GM18498 (cell line): ENCODE measurements at regions not wholly inside any gene's neighbourhood (a gene's known extent, or its start where the extent isn't known, plus 50 kb on each side); places are given as distances from the start of the nearest gene placed in this dataset.
"Not testable (repeated sequence)": the region's sequence is repeated elsewhere in the genome, so short reads cannot be mapped to it uniquely, and the experiment has no call there.

Experiments
- ATAC-seq: cut with Tn5 transposase; IDR thresholded peaks from one replicate; pipeline ENCODE4 v1.9.1; 2021; ENCODE audit warnings: mild to moderate bottlenecking, moderate library complexity; ENCODE audit not compliant: unreplicated experiment

DNA sequence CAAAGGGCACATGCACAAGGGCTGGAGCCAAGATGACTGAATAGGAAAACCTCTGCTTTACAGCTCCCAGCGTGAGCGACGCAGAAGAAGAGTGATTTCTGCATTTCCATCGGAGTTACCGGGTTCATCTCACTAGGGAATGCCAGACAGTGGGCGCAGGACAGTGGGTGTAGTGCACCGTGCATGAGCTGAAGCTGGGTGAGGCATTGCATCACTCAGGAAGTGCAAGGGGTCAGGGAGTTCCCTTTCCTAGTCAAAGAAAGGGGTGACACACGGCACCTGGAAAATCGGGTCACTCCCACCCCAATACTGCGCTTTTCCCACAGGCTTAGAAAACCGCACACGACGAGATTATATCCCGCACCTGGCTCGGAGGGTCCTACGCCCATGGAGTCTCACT is 64.5 kb upstream of the HTR1E start:
- ATAC-seq, result not testable (repeated sequence)

DNA sequence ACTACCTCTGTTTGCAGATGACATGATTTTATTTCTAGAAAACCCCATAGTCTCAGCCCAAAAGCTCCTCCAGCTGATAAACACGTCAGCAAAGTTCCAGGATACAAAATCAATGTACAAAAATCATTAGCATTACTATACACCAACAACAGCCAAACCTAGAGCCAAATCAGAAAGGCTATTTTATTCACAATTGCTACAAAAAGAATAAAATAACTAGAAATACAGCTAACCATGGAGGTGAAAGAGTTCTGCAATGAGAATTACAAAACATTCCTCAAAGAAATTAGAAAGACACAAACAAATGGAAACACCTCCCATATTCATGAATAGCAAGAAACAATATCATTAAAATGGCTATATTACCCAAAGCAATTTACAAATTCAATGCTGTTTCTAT is 65.6 kb upstream of the HTR1E start:
- no peak for ATAC-seq

DNA sequence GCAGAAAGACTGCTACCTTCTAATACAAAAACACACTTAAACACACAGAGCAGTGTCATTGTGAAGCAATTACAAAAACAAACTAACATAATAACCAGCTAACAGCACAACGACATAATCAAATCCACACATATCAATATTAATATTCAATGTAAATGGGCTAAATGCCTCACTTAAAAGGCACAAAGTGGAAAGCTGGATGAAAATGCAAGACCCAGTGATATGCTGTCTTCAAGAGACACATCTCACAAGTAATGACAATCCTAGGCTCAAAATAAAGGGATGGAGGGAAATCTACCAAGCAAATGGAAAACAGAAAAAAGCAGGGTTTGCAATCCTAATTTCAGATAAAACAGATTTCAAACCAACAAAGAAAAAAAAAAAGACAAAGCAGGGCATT is 67.8 kb upstream of the HTR1E start:
- no peak for ATAC-seq

DNA sequence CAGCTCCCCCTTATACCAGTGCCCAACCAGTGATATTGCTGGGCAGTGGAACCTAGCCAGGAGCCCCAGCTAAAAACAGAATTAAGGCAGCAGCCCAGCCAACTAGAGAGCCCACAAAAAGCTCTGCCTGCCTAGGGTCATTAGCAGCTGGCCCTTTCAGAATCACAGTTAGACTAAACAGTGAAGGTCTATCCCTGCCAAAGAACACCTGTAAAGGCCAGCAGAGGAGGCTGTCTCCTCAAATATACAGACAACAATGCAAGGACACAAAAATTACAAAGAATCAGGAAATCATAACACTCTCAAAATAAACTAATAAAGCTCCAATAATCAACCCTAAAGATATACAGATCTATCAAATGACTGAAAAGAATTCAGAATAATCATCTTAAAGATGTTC is 77.8 kb upstream of the HTR1E start:
- no peak for ATAC-seq

DNA sequence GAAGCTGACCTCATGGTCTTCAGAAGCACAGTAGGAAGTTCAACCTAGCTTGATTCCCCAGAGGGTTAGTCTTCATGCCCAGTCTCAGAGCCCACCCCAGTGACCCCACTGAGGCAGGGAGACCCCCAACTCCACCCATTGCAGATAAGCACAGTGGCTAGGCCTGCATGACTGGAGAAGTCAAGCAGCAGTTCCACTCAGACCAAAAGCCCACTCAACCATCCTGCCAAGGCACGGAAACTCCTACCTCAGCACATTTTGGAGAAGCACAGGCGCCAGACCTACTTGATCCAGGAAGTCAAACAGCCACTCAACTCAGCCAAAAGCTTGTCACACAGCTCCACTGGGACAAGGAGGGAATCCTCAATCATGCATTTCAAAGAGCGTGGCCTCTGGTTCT is 78.4 kb upstream of the HTR1E start:
- no peak for ATAC-seq

DNA sequence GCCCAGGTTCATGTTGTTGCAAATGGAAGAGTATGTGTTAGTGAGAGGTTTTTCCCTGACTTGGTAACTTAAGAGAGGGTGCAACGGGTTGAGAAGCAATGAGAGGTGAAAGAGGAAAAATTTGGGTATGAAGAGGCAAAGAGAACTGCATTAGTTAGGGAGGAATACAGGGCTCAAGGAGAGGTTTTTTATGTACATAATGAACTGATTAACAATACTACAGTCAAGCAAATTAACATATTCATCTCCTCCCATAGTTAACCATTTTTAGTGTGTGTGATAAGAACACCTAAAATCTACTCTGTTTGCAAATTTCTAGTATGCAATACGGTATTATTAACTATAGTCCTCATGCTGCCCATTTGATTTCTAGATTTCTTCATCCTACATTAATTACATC is 79.5 kb upstream of the HTR1E start:
- ATAC-seq, result no peak

DNA sequence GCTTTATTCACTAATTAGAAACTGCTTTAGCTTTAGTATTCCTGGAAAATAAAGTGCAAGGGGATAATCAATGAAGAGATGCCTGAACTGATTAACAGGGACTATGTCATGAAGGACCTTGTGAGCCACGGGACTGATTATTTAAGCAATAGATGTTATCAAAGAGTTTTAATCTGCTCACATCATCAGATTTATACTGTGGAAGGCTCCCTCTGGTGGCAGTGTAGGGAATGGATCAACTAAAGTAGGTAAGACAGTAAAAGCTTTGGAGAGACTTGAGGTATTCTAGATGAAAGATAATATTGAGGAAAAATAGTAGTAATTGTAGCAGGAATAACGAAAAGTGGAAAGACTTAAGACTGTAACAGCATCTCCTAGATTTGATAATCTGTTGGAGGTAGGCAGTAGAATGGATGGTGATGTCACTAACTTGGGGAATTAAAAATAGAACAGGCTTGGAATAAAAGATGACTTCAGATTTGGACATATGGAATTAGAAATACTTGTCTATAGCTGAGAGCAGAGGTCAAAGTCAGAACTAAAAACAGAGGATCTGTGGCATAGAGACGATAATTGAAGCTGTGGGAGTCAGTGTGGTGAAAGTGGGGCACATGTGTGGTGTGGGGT is 80.3 kb upstream of the HTR1E start:
- ATAC-seq, result no peak

DNA sequence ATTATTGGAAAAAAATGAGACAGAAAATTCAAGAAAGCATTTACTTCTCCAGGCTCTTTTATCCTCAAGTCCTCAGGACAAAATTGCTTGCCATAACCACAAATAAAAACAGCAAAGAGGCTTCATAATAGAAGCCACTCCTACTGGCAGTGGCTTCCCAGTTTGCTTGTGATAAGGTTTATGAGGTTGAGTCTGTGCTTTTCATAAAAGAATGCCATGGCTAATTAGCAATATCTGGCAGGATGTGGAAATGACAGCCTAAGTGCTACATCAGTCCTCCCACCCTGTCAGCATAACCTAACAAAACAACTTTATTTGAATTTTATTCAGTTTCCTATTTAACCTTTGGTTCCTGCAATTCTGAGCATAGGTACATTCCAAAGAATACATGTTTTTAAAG is 80.9 kb upstream of the HTR1E start:
- ATAC-seq, result no peak

DNA sequence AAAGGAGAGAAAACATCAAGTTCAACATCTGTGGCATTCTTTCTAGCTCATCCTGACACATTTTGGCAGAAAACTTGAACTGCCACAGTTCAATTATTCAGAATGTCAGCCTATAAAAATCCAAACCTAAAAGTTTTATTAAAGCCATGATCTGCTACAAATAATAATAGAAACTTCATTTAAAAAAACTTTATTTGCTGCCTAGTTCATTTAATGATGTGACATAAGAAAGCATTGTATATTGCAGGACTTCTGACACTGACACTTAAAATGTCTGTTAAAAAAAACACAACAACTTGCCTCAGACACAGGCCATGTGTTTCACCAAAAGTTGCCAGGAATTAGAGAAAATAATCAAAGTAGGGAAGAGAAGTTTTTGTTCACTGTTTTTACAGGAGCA is 88.3 kb upstream of the HTR1E start:
- ATAC-seq, result no peak

DNA sequence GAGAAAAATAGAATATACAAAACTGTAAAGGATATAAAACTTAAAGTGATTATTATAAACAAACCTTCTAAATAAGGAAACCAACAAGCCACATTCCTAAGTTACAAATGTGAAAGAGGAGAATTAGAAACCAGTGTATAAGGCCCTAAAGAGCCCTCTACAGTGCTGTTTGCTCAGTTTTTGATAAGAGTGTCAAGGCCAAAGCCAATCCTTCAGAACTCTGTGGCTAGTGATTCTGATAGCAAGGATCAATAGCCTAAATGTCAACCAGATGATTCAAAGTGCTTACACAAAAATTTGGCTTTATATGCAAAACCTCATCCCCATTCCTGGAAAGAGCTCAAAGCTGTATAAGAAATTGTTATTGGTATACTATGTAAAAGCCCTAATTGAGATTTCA is 104.6 kb upstream of the HTR1E start:
- ATAC-seq, result no peak

DNA sequence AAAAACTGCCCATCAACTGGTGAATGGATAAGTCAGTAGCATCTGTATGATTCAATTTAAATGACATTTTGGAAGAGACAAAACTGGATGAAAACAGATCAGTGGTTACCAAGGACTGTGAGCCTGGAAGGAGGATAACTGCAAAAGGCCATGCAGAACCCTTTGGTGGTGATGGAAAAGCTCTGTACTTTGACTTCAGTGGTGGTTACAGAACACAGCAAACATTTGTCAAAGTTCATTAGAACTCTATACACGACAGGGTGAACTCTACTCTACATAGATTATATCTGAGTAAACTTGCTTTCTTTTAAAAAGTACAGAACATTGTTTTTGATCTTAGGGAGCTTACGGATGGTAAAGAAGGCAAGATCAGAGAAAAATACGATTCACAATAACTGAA is 111.9 kb upstream of the HTR1E start:
- no peak for ATAC-seq

DNA sequence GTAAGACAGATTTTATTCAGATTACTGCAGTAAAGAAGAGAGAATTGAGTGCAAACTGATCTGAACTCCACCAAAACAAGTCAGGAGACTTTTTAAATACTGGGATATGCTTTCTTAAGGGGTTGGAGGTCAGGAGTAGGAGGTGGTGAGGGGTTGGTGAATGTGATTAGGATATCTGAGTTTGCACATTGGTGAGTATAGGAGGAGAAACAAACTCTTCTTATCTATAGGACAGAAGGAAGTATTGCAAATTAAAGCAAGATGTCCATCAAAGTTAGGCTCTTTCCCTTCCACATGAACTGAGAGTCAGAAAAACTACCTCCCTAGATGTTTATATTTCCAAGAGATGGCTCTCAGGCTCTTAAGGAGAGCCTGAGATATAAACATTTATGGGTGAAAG is 114.6 kb upstream of the HTR1E start:
- ATAC-seq, result no peak

DNA sequence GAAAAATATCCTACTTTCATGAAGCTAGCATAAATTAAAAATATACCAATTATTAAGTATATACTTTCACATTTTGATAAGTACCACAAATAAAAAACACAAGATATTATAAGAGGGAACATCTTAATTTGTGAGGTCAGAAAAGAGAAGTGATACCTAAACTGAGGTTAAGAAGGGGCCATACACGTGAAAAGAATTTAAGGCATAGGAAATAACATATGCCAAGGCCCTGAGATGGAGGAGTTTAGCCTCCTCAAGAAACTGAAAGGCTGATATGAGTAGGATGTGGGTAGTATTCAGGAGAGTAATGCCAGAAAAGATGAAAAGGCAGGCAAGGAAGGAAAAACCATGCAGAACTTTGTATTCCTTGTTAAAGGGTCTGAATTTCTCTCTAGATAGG is 116.6 kb upstream of the HTR1E start:
- ATAC-seq, result no peak

DNA sequence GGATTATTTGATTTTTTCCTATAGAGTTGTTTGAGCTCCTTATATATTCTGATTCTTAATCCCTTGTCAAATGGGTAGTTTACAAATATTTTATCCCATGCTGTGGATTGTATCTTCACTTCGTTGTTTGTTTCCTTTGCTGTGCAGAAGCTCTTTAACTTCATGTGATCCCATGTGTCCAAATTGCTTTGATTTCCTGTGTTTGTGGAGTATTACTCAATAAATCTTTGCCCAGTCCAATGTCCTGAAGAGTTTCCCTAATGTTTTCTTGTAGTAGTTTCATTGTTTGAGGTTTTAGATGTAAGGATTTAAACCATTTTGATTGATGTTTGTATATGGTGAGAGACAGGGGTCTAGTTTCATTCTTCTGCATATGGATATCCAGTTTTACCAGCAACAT is 143.7 kb upstream of the HTR1E start:
- no peak for ATAC-seq

DNA sequence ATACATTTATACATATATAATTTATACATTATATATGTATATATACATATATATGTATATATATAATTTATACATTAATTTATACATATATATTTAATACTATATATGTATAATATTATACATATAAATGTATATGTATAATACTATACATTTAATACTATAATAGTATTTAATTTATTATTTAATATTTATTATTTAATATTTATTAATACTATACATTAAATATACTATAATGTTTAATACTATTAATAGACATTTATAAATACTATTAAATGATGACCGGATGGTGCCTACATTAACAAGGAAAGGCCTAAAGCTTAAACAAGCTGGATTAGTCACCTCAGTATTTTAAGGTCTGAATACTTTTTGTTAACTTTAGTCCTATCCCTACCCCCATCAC is 145.9 kb upstream of the HTR1E start:
- no peak for ATAC-seq

DNA sequence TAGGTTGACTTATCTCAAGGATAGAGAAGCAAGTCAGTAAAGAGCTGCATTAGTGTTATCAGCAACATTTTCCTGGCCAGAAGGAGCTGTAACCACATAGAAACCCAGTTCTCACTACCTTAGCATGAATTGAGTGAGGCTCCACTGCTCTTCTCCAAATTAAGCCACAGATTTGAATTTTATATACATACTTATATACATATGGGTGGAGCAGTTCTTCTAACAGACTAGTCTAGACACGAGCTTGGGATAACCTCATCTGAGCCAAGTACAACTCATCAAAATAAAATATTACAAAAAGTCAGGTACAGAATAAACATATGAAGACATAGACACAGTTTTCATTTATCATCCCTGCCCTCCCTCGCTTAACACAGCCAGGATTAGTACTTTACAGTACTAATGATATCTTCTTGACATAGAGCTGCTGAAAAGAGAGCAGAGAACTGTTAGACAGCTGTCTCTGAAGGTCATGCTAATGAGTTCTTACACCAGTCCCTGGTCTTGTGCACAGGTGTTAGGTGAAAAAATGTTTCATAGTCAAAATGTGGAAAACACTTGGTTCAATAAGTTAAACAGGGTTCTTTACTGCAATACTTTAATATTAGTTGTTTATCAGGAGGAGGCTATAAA is 147.4 kb upstream of the HTR1E start:
- ATAC-seq, result no peak

DNA sequence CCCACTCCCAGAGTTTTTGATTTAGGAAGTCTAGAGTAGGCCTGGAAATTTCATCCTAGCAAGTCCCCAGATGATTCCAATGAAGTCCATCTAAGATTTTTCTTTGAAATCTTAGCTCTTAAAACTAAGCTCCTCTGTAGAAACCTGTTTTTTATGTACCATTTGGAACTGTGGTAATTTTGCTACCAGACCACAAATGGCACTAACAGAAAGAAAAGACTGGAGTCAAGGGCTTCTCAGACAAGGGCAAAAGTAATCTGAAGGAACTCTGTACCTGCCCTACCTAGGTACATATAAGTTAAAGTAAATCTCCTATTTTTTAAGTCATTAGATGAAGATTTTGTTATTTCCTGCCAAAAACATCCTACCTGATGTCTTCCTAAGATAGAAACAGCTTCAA is 155.0 kb upstream of the HTR1E start:
- no peak for ATAC-seq

DNA sequence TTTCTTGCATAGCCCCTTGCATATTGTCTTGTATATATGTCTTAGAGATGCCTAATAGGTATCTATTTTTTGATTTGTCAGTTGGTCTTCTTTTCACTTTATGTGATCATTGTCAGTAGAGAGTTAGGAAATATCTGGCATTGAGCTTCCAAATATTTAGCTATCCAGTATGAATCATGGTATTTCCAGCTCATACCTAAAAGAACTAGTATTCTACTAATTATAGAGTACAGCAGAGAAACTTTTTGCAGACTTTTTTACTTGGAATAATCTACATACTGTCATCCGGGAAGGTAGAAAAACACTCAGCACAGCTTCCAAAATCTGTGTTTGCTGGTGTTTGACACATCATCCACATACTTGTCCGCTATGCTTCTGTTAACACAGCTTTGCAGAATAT is 156.4 kb upstream of the HTR1E start:
- ATAC-seq, result no peak

DNA sequence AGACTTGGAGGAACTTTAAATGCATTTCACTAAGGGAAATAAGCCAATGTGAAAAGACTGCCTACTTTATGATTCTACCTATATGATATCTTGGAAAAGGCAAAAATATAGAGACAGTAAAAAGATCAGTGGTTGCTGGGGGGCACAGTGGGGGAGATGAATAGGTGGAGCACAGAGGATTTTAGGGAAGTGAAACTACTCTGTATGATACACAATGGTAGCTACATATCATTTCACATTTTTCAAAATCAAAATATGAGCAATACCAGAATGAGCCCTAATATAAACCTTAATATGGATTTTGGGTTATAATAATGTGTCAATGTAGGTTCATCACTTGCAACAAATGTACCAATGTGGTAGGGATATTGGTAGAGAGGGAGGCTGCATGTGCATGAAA is 161.4 kb upstream of the HTR1E start:
- no peak for ATAC-seq

DNA sequence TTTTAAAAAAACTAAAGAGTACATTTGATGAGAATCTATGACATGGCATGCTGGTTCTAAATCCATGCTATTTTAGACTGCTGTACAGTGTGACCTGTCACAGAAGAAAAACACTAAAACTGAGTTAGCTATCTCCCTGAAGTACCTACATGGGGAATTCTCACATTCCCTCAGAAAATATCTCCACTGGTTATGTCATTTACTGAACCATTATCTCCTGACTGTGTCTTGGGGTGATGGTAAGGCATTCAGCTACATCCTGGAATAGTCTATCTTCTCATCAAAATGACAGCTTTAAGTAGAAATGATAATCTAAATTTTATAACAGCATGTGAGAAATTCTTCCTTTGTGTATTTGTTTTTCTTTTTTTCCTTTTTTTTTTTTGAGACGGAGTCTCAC is 172.1 kb upstream of the HTR1E start:
- ATAC-seq, result no peak

DNA sequence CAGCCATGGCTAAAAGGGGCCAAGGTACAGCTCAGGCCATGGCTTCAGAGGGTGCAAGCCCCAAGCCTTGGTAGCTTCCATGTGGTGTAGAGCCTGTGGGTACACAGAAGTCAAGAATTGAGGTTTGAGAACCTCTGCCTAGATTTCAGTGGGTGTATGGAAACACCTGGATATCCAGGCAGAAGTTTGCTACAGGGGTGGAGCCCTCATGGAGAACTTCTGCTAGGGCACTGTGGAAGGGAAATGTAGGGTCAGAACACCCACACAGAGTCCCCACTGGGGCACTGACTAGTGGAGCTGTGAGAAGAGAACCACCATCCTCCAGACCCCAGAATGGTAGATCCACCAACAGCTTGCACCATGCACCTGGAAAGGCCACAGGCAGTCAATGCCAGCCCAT is 177.4 kb upstream of the HTR1E start:
- not testable (repeated sequence) for ATAC-seq

DNA sequence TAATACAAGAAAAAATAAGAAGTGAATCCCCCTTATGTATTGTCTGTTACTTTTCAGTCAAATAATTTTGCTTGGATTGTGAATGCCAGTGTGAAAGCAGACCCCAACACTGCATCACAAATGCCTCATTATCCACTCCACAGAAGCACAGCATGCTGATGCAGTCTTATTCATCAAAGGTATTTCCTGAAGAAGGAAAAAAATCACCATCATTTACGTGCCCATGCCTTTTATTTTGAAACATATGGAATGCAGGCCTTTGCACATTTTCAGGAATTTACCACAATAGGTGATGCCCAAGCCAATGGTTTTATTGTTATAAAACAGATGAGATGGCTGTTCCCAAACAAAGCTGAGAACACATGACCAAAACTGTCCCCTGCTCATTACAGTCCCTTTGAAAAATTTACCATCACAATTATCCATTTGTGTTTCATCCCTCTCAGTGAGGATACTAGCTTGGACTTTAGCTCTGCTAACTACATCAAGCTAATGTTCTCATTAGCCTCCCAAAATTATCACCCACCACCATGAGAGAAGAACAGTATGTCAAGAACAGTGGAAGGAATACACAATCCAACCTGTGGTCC is 180.6 kb upstream of the HTR1E start:
- no peak for ATAC-seq

DNA sequence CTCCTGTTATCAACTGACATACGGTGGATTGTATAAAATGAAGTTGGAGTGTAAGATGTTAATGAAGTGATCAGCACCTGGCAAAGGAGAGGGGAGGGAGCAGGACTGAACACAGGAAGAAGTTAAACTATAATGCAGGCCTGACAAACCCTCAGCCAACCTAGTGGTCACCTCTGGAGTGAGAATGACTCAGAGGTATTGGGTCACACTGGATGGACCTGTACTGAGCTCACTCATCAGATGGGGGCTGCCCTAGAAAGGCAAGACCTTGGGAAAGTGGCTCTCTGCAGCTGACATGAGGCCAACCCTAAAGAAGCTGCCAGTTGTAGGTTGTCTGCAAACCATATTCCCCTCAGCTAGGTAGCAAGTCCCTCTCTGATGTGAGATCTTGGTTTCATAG is 193.3 kb upstream of the HTR1E start:
- ATAC-seq, result no peak
